ENCODE measurements at regions not wholly inside any gene's neighbourhood (a gene's known extent, or its start where the extent isn't known, plus 50 kb on each side); places are given as distances from the start of the nearest gene placed in this dataset.

GRCh38 chr13:53638040-53638439, 609.4 kb downstream of the OLFM4 start:
- no peak overlapping the region for H3K4me3 Mint-ChIP-seq
- H3K27me3 Mint-ChIP-seq = no peaks in the 10 kb centered on the region
- DNase-seq (ENCODE audit: low spot score in 2 of 2) (no peak), ATAC-seq (ENCODE audit: low read depth) (no peak)
- H3K36me3 Mint-ChIP-seq = no peaks in the 10 kb centered on the region
- no peak overlapping the region for H3K27ac Mint-ChIP-seq
- no peaks in the 10 kb centered on the region for H3K4me1 Mint-ChIP-seq
- peaks cover 2% of the 10 kb centered on the region for H3K9me3 Mint-ChIP-seq

DNA sequence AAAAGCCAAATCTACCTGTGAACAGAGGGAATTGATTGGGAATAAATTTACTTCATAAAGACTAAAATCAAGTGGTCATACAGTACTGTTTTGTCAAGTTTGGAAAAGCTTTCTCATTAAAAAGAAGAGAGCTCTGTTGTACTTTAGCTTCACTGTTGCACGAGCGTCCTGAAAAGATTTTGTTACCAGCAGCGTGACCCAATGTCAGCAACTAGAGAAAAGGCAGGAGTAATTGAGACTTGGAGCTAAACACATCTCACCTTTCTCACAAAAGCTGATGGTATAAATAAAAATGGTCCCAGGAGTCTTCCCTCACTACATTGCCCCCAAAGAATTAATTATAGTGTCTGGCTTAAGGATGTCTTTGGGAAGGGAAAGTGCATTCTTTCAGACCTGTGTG, 613.7 kb downstream of the OLFM4 start:
- no peaks in the 10 kb centered on the region for H3K27me3 Mint-ChIP-seq
- ATAC-seq (ENCODE audit: low read depth) (no peak), DNase-seq (ENCODE audit: low spot score in 2 of 2) (no peak)
- H3K27ac Mint-ChIP-seq = no peak overlapping the region
- no peaks in the 10 kb centered on the region for H3K4me1 Mint-ChIP-seq
- H3K36me3 Mint-ChIP-seq = no peaks in the 10 kb centered on the region
- H3K4me3 Mint-ChIP-seq = no peak overlapping the region
- peaks cover 2% of the 10 kb centered on the region for H3K9me3 Mint-ChIP-seq

GRCh38 chr13:53648673-53649072, 620.1 kb downstream of the OLFM4 start:
- no peaks in the 10 kb centered on the region for H3K4me1 Mint-ChIP-seq
- H3K27me3 Mint-ChIP-seq = no peaks in the 10 kb centered on the region
- peaks cover 4% of the 10 kb centered on the region for H3K9me3 Mint-ChIP-seq
- no peak for DNase-seq (ENCODE audit: low spot score in 2 of 2)
- H3K36me3 Mint-ChIP-seq = no peaks in the 10 kb centered on the region
- H3K4me3 Mint-ChIP-seq = no peak overlapping the region
- no peak overlapping the region for H3K27ac Mint-ChIP-seq
- no peak for ATAC-seq (ENCODE audit: low read depth)

- no peaks in the 10 kb centered on the region for H3K27me3 Mint-ChIP-seq
- no peaks in the 10 kb centered on the region for H3K4me1 Mint-ChIP-seq
- no peak overlapping the region for H3K4me3 Mint-ChIP-seq
- no peak overlapping the region for H3K27ac Mint-ChIP-seq
- no peaks in the 10 kb centered on the region for H3K36me3 Mint-ChIP-seq
- ATAC-seq (ENCODE audit: low read depth) = no peak
- DNase-seq (ENCODE audit: low spot score in 2 of 2) = no peak
- H3K9me3 Mint-ChIP-seq = peaks cover under 1% of the 10 kb centered on the region
Observed at GRCh38 chr13:53672005-53672404, 643.4 kb downstream of the OLFM4 start.

GRCh38 chr13:53683146-53683545, 654.5 kb downstream of the OLFM4 start:
- Mint-ChIP-seq H3K4me1 (no peaks in the 10 kb centered on the region), H3K27me3 (no peaks in the 10 kb centered on the region), H3K4me3 (no peak overlapping the region), H3K36me3 (no peaks in the 10 kb centered on the region), H3K9me3 (peaks cover 5% of the 10 kb centered on the region), H3K27ac (no peak overlapping the region)
- no peak for DNase-seq (ENCODE audit: low spot score in 2 of 2)
- no peak for ATAC-seq (ENCODE audit: low read depth)

- Mint-ChIP-seq H3K27me3 (no peaks in the 10 kb centered on the region), H3K4me3 (no peak overlapping the region), H3K4me1 (no peaks in the 10 kb centered on the region), H3K9me3 (peaks cover 8% of the 10 kb centered on the region), H3K36me3 (no peaks in the 10 kb centered on the region), H3K27ac (no peak overlapping the region)
- DNase-seq (ENCODE audit: low spot score in 2 of 2) (no peak), ATAC-seq (ENCODE audit: low read depth) (no peak)
Observed at GRCh38 chr13:53683608-53684007, 655.0 kb downstream of the OLFM4 start.

- Mint-ChIP-seq H3K27ac (no peak overlapping the region), H3K9me3 (peaks cover 5% of the 10 kb centered on the region), H3K4me3 (no peak overlapping the region), H3K36me3 (no peaks in the 10 kb centered on the region), H3K27me3 (no peaks in the 10 kb centered on the region), H3K4me1 (no peaks in the 10 kb centered on the region)
- DNase-seq (ENCODE audit: low spot score in 2 of 2) = no peak
- no peak for ATAC-seq (ENCODE audit: low read depth)
Observed at GRCh38 chr13:53691417-53691816, 662.8 kb downstream of the OLFM4 start.

GRCh38 chr13:53694814-53695532, 666.4 kb downstream of the OLFM4 start:
- Mint-ChIP-seq H3K27me3 (no peaks in the 10 kb centered on the region), H3K4me1 (no peaks in the 10 kb centered on the region), H3K27ac (no peak overlapping the region), H3K36me3 (no peaks in the 10 kb centered on the region), H3K9me3 (peaks cover 10% of the 10 kb centered on the region), H3K4me3 (no peak overlapping the region)
- no peak for DNase-seq (ENCODE audit: low spot score in 2 of 2)
- no peak for ATAC-seq (ENCODE audit: low read depth)

- H3K4me3 Mint-ChIP-seq = no peak overlapping the region
- H3K27me3 Mint-ChIP-seq = no peaks in the 10 kb centered on the region
- no peak for ATAC-seq (ENCODE audit: low read depth)
- no peak overlapping the region for H3K27ac Mint-ChIP-seq
- no peak for DNase-seq (ENCODE audit: low spot score in 2 of 2)
- no peaks in the 10 kb centered on the region for H3K36me3 Mint-ChIP-seq
- peaks cover 6% of the 10 kb centered on the region for H3K9me3 Mint-ChIP-seq
- no peaks in the 10 kb centered on the region for H3K4me1 Mint-ChIP-seq
Observed at GRCh38 chr13:53703371-53704080, 674.9 kb downstream of the OLFM4 start.

DNA sequence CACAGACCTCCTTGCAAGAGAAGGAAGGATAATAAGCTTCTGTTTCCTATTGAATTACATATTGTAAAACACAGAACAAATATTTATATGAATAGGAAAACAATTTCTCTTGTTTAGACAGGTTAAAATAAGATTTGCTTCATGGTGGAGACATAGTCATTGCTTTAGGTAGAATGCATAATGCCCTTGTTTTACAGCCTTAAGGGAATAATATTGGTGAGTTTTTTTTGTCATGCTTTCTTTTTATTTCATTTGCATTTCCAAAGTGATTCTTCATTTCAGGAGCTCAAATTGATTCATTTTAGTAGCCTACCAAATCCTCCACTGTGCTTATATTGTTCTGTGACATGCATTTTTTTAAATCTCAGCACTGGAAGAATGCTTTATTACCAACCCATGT, 690.7 kb downstream of the OLFM4 start:
- Mint-ChIP-seq H3K27ac (no peak overlapping the region), H3K9me3 (peaks cover 10% of the 10 kb centered on the region), H3K4me1 (no peaks in the 10 kb centered on the region), H3K27me3 (no peaks in the 10 kb centered on the region), H3K36me3 (no peaks in the 10 kb centered on the region), H3K4me3 (no peak overlapping the region)
- ATAC-seq (ENCODE audit: low read depth) = no peak
- no peak for DNase-seq (ENCODE audit: low spot score in 2 of 2)

DNA sequence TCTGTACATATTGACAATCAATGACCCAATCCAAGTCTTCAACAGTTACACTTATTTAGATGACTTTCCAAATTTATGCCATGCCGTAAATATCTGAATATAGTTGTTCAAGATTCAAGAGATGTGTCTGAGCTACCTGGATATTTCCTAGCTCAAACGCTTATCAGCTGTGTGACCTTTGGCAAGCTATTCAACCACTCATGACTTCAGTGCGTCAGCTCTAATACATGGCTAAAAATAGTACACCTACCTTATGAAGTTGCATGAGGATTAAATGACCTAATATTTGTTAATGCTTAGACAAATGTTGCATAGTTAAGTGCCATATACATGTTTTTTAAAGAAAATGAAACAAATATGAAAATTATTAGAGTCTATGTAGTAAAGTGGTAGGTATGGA, 704.1 kb downstream of the OLFM4 start:
- Mint-ChIP-seq H3K4me3 (no peak overlapping the region), H3K9me3 (peaks cover 3% of the 10 kb centered on the region), H3K36me3 (no peaks in the 10 kb centered on the region), H3K27me3 (no peaks in the 10 kb centered on the region), H3K27ac (no peak overlapping the region), H3K4me1 (no peaks in the 10 kb centered on the region)
- DNase-seq (ENCODE audit: low spot score in 2 of 2) = no peak
- ATAC-seq (ENCODE audit: low read depth) = no peak

GRCh38 chr13:53743906-53744305, 715.3 kb downstream of the OLFM4 start:
- no peaks in the 10 kb centered on the region for H3K27me3 Mint-ChIP-seq
- ATAC-seq (ENCODE audit: low read depth) = no peak
- peaks cover 3% of the 10 kb centered on the region for H3K9me3 Mint-ChIP-seq
- H3K27ac Mint-ChIP-seq = no peak overlapping the region
- no peak for DNase-seq (ENCODE audit: low spot score in 2 of 2)
- no peaks in the 10 kb centered on the region for H3K36me3 Mint-ChIP-seq
- H3K4me1 Mint-ChIP-seq = no peaks in the 10 kb centered on the region
- H3K4me3 Mint-ChIP-seq = no peak overlapping the region

DNA sequence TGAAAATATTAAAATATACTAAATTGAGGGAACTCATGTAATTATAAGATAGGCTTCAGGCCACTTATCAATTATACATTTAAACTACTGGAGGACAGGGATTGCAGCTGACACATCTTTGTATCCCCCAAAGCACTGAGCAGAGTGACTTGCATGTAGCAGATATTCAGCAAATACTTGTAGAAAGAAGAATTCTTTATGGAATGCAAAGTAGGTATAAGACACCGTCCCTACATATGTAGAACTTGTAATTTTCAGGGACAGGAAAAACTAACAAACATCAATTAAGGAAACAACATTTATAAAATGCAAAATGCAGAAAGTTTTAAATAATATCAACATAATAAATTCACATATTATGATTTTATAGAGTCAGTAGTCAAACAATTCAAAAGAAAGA, 719.2 kb downstream of the OLFM4 start:
- H3K36me3 Mint-ChIP-seq = no peaks in the 10 kb centered on the region
- H3K27me3 Mint-ChIP-seq = no peaks in the 10 kb centered on the region
- H3K27ac Mint-ChIP-seq = no peak overlapping the region
- peaks cover 5% of the 10 kb centered on the region for H3K9me3 Mint-ChIP-seq
- no peak overlapping the region for H3K4me3 Mint-ChIP-seq
- ATAC-seq (ENCODE audit: low read depth) (no peak), DNase-seq (ENCODE audit: low spot score in 2 of 2) (no peak)
- H3K4me1 Mint-ChIP-seq = no peaks in the 10 kb centered on the region

- no peaks in the 10 kb centered on the region for H3K27me3 Mint-ChIP-seq
- DNase-seq (ENCODE audit: low spot score in 2 of 2) (no peak), ATAC-seq (ENCODE audit: low read depth) (no peak)
- peaks cover 4% of the 10 kb centered on the region for H3K9me3 Mint-ChIP-seq
- no peaks in the 10 kb centered on the region for H3K4me1 Mint-ChIP-seq
- H3K4me3 Mint-ChIP-seq = no peak overlapping the region
- H3K36me3 Mint-ChIP-seq = no peaks in the 10 kb centered on the region
- H3K27ac Mint-ChIP-seq = no peak overlapping the region
Observed at GRCh38 chr13:53749306-53749705, 720.7 kb downstream of the OLFM4 start.

DNA sequence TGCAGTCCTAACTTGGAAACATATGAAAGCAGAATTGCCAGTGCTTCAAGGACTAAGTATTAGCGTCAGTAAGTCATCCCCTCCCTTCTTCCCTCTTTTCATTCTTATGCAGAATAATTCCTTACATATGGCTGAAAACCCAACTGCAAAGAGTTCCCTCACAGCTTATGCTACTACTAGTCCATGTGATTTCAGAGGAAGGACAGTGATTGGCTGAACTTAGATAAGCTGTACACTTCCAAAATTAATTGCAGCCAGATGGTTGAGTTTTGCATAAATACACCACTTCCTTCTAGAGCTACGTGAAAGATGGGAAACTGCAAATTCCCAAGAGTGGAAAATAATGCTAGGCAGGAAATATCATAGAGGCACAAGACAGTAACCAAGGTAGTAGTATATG, 730.4 kb downstream of the OLFM4 start:
- H3K4me1 Mint-ChIP-seq = no peaks in the 10 kb centered on the region
- H3K27me3 Mint-ChIP-seq = no peaks in the 10 kb centered on the region
- DNase-seq (ENCODE audit: low spot score in 2 of 2) (no peak), ATAC-seq (ENCODE audit: low read depth) (no peak)
- no peaks in the 10 kb centered on the region for H3K36me3 Mint-ChIP-seq
- H3K9me3 Mint-ChIP-seq = peaks cover 2% of the 10 kb centered on the region
- H3K27ac Mint-ChIP-seq = no peak overlapping the region
- H3K4me3 Mint-ChIP-seq = no peak overlapping the region

All from memory B cell (primary cell).